Right cardiac atrium (tissue), 5 donors: ENCODE measurements at regions not wholly inside any gene's neighbourhood (a gene's known extent, or its start where the extent isn't known, plus 50 kb on each side); places are given as distances from the start of the nearest gene placed in this dataset.
"Not testable (repeated sequence)": the region's sequence is repeated elsewhere in the genome, so short reads cannot be mapped to it uniquely, and the experiment has no call there.

Source experiments
- ATAC-seq, 2 donors: fragments of 200-7000 bp; cut with Tn5 transposase; one replicate each; pipeline versions ENCODE4 v1.8.0 to v1.9.1; 2020; ENCODE audit warnings: moderate library complexity in 2 of 2, mild to moderate bottlenecking in 1 of 2
- DNase-seq, 3 donors: peaks; one replicate each; pipeline ENCODE4 v3.0.0-alpha.2; 2020
- H3K27ac ChIP-seq: one replicate; pipeline ENCODE4 v1.5.1; 2013; ENCODE audit warnings: mild to moderate bottlenecking, low read length, control low read depth, moderate library complexity
- H3K27me3 ChIP-seq: one replicate; pipeline ENCODE4 v1.6.1; 2013; ENCODE audit not compliant: control insufficient read depth, insufficient read depth
- H3K4me1 ChIP-seq: one replicate; pipeline ENCODE4 v1.6.1; 2013; ENCODE audit warnings: low read length; ENCODE audit not compliant: control insufficient read depth, insufficient read depth
- H3K4me3 ChIP-seq: one replicate; pipeline ENCODE4 v1.5.1; 2013; ENCODE audit warnings: low read length, control low read depth
- H3K9me3 ChIP-seq: one replicate; pipeline ENCODE4 v1.6.1; 2013; ENCODE audit warnings: low read length; ENCODE audit not compliant: control insufficient read depth
- WGBS: extraction: QIAGEN DNeasy Blood & Tissue Kit; methylation state at CpG from one replicate; pipeline ENCODE4 v1.1.7; 2013; 5-methylcytosine and 5-hydroxymethylcytosine counted together
- intact Hi-C, 4 donors: fragments of 100-400 bp; cut with DNase I; formaldehyde crosslinking; loops; one replicate each; pipeline versions ENCODE4 v1.11.0 to v1.14.0; 2022 to 2023
- donor health status: healthy with polysubstance abuse.
- donor health status: DM: no; HTN: yes; CAD: no.
- donor health status: DM: no; HTN: no; CAD: no.
- donor health status: DM: no; HTN: yes; CAD: no; lungs with severe emphysema.
- donor health status: DM: yes; HTN: yes; CAD: no.

DNA sequence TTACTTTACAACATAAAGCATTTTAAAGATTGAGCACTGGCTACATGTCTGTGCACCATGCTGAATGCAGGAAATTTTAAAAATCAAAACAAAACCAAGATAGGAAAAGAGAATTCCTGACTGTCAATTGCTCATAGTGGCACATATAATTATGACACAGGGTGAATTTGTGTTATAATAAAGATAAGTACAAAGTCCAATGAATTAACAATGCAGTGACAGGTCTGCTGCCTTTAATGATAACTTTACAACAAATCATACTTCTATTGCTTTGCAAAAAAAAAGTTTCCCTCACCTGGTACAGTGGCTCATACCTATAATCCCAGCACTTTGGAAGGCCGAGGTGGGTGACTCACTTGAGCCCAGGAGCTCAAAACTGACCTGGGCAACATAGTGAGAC, 93.8 kb upstream of the OSBPL8 start:
- Histone ChIP-seq H3K4me1 (no peaks in the 10 kb centered on the region), H3K9me3 (no peaks in the 10 kb centered on the region), H3K27me3 (no peaks in the 10 kb centered on the region), H3K27ac (no peak overlapping the region), H3K4me3 (no peak overlapping the region)
- DNase-seq, result no peak
- intact Hi-C loops, result no loop called here
- no peak for ATAC-seq
- WGBS, result 90% methylated on average over 1 of the region's 1 CpG

DNA sequence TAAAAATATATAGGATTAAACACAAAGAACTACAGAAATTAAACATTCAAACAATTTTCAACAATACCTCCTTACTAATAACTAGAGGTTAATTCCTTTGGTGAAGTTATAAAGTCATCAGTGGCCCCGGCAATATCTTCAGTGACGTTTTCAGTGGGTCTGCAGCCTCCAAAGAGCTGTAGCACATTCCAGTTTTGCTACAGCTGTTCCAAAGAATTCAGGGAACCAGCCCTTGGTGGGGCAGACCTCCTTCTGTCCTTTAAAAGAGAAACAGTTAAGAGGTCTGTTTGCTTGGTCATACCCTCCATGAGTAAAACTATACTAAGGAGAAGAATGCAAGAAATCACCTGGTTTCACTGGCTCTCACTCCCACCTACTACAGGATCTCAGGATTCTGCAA, 99.2 kb upstream of the ZDHHC17 start:
- no peak for ATAC-seq
- no peaks in the 10 kb centered on the region for H3K27me3 ChIP-seq
- H3K9me3 ChIP-seq, result no peaks in the 10 kb centered on the region
- H3K4me3 ChIP-seq, result no peak overlapping the region
- WGBS, result 71% methylated on average over 2 of the region's 2 CpGs
- DNase-seq, result no peak
- intact Hi-C loops, result no loop called here
- no peak overlapping the region for H3K27ac ChIP-seq
- H3K4me1 ChIP-seq, result no peaks in the 10 kb centered on the region

DNA sequence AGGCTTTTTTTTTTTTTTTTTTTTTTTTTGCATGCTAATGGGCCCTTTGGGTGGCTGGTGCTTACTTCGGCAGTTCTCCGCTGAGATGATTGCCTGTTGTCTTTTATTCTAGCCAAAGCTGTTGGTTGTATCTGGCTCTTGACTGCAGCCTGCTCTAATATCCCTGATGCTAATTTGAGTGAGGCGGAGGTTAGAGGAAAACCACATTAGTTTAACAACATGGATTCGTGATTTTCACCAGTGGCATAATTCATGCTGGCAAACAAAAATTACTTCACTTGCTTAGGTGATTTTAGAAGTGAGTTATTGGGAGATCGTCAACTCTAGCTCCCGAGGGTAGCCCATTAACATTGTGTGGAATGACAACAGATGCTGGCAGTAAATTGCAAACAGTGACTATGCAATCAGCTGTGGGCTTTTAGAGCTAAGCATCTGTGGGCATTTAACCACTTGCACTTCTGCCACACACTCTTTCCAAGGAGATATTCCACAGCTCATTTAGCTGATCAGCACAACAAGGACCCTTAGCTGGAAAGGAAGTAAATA, 97.6 kb upstream of the ZDHHC17 start:
- WGBS, result 53% methylated on average over 6 of the region's 6 CpGs
- Histone ChIP-seq H3K27ac (peak overlapping the region; percentile 13), H3K4me1 (no peaks in the 10 kb centered on the region), H3K9me3 (no peaks in the 10 kb centered on the region), H3K4me3 (no peak overlapping the region), H3K27me3 (no peaks in the 10 kb centered on the region)
- ATAC-seq, result no peak
- intact Hi-C loops, result no loop called here
- DNase-seq, result no peak

DNA sequence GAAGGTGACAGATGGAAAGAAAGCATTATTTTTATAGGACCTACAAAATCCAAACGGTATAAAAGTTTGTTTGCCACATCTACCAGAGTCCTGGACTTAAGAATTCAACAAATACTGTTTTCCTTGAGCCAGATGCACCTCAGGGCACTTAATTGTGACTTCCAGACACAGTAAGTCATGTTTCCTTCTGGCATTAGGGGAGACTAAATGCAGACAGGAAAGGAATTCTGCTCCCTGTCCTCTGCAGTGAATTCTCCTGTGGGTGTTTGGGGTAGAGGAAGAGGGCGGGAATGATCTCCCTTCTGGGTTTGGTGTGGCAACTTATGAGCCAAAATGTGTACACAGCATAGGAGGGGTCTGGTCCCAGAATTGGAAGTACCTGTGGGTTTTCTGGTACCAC, 93.9 kb upstream of the ZDHHC17 start:
- no peak for ATAC-seq
- no peak overlapping the region for H3K4me3 ChIP-seq
- H3K27ac ChIP-seq, result no peak overlapping the region
- H3K4me1 ChIP-seq, result no peaks in the 10 kb centered on the region
- H3K27me3 ChIP-seq, result no peaks in the 10 kb centered on the region
- no peaks in the 10 kb centered on the region for H3K9me3 ChIP-seq
- intact Hi-C loops, result no loop called here
- 70% methylated on average over 2 of the region's 2 CpGs for WGBS
- no peak for DNase-seq

DNA sequence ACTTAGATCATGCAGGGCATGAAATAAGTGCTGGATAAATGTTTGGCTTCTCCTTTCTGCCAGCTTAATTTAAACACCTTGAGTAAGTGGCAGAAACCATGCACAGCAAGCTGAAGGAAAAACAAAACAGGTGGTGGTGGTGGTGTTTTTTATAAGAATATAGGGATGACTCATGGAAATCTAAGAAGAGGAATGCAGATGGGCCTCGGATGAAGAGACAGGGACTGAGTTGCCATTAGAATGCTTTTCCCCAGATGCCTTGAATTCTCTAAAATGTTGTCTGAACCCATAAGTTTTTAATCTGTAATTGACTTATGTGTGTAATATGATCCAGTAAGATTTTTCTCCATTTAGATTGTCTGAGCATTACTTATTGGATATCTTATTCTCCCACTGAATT, 93.1 kb upstream of the ZDHHC17 start:
- 61% methylated on average over 1 of the region's 1 CpG for WGBS
- DNase-seq, result no peak
- Histone ChIP-seq H3K4me1 (no peaks in the 10 kb centered on the region), H3K4me3 (no peak overlapping the region), H3K27me3 (no peaks in the 10 kb centered on the region), H3K9me3 (no peaks in the 10 kb centered on the region), H3K27ac (no peak overlapping the region)
- no peak for ATAC-seq
- intact Hi-C loops, result no loop called here

DNA sequence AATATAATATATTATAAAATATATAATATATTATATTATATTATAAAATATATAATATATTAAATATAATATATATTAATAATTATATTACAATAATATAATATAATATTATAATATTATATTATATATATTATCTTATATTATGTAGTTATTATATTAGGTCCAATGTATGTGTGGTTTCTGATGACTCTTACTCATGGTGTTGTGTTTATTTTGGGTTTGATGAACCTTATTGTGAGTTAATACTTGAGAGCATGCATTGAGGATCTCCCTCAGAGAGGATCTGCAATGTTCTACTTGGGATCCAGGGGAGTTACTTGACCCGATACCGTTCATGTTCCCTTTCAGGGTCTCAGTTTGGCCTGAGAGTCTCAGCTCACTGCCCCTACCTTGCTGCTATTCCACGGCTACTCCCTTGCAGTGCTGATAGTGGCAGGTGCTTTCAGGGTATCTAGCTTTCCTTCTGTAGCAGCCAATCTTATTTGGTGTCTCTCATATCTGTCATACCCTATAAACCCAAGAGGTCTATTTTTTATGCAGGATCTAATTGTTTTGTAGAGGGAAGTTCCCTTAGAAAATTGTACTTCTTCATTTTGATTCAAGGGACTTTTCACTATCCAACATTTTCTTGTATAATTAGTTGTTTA, 89.1 kb upstream of the ZDHHC17 start:
- 92% methylated on average over 3 of the region's 3 CpGs for WGBS
- H3K27ac ChIP-seq, result no peak overlapping the region
- no peaks in the 10 kb centered on the region for H3K27me3 ChIP-seq
- DNase-seq, result no peak
- no peak for ATAC-seq
- no peaks in the 10 kb centered on the region for H3K4me1 ChIP-seq
- intact Hi-C loops, result no loop called here
- no peak overlapping the region for H3K4me3 ChIP-seq
- H3K9me3 ChIP-seq, result no peaks in the 10 kb centered on the region

DNA sequence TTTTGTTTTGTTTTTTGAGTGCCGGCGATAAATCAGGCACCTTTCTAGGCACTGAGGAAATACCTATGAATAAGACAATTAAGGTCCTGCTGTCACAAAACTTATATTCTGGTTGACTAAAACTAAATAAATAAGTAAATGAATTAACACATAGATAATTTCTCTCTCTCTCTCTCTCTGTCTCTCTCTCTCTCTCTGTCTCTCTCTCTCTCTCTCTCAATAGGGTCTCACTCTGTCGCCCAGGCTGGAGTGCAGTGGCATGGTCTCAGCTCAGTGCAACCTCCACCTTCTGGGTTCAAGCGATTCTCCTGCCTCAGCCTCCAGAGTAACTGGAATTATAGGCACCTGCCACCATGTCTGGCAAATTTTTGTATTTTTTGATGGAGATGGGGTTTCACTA, 87.7 kb upstream of the ZDHHC17 start:
- DNase-seq, H3K27ac ChIP-seq, H3K9me3 ChIP-seq, intact Hi-C loops, H3K4me1 ChIP-seq, ATAC-seq, H3K27me3 ChIP-seq, H3K4me3 ChIP-seq: not testable (repeated sequence)
- 96% methylated on average over 4 of the region's 4 CpGs for WGBS

DNA sequence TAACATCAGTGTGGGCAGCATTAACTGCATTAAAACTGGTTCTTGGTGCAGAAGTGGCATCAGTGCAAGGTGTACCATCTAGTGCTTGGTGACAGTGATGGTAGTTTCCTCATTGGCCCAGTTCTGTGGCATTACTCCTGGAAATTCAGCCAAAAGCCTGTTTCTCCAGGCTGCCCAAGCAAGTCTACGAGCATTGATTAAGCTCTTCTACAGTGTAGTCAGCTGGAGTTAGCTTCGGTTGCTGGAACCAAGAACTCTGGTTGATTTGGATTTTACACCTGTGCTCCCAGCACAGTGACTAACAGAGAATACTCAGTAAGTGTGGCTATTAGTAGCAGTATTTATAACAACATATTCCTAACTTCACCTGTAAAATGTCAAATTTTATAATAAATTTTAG, 84.9 kb upstream of the ZDHHC17 start:
- 91% methylated on average over 2 of the region's 2 CpGs for whole genome bisulfite sequencing
- intact Hi-C loops, result no loop called here
- H3K27me3 ChIP-seq, result no peaks in the 10 kb centered on the region
- H3K4me3 ChIP-seq, result no peak overlapping the region
- H3K9me3 ChIP-seq, result no peaks in the 10 kb centered on the region
- ATAC-seq (no peak), DNase-seq (no peak)
- no peaks in the 10 kb centered on the region for H3K4me1 ChIP-seq
- no peak overlapping the region for H3K27ac ChIP-seq

DNA sequence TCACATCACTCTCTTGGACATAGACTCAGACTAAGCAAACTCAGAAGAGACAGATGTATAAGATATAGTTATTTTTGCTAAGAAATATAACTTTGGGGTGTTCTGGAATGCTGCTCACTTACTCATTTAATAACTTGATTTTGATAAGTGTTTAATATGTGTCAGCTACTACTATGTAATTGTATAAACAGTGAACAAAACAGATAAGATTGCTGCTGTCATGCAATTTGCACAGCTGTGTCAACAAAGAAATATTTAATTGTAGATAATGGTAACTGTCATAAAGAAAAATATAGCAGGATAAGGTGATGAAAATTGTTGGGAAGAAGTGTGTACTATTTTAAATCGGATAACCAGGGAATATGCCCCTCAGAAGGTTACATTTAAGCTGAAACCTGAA, 84.1 kb upstream of the ZDHHC17 start:
- H3K27me3 ChIP-seq, result no peaks in the 10 kb centered on the region
- no peaks in the 10 kb centered on the region for H3K4me1 ChIP-seq
- WGBS, result 27% methylated on average over 1 of the region's 1 CpG
- ATAC-seq (no peak), DNase-seq (no peak)
- intact Hi-C loops, result no loop called here
- H3K9me3 ChIP-seq, result no peaks in the 10 kb centered on the region
- no peak overlapping the region for H3K4me3 ChIP-seq
- H3K27ac ChIP-seq, result no peak overlapping the region

DNA sequence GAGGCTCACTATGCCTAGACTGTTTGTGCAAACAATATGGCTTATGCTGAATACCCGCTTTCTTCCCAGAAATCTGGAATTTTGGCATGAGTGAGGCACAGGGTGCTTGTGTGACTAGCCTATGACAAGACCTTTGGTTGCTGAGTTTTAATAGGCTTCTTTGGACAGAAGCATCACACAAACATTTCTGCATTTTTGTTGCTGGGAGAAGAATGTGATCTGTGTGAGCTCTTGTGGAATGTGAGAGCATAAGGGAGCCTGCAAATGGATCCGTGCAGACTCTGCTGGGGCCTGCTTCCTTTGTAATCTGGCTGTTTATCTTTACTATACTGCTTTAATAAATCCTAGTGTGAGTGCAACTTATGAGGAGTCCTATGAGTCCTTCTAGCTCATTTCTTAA, 83.0 kb upstream of the ZDHHC17 start:
- ATAC-seq, result no peak
- 86% methylated on average over 2 of the region's 2 CpGs for WGBS

DNA sequence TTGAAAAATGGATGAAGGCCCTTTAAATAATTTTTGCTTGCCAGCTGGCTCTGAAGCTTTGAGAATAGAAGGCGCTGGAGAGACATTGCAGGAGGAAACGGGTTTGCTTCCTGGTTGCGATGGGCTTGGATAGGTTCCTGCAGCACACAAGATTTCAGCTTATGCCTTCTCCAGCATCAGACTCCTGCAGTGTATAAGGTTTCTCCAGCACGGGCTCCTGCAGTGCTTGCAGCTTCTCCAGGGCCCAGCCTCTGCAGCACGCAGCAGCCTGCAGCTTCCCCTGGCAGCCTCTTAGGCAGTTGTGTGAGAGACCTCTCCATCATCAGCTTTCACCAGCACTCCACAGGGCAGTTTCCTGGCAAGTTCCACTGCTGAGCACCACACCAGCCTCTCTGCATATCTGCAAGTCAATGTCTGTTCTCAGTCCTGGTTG, 78.7 kb upstream of the ZDHHC17 start:
- Histone ChIP-seq H3K9me3 (no peaks in the 10 kb centered on the region), H3K4me3 (no peak overlapping the region), H3K4me1 (no peaks in the 10 kb centered on the region), H3K27me3 (no peaks in the 10 kb centered on the region), H3K27ac (no peak overlapping the region)
- WGBS, result 3% methylated on average over 5 of the region's 5 CpGs
- peak; percentile 31 to 68 (median 66) for DNase-seq
- ATAC-seq, result peak; percentile 66 to 90
- intact Hi-C loops, result no loop called here

More for the DNA sequence above, 83.0 kb upstream of the ZDHHC17 start:
- no peak for DNase-seq
- H3K27ac ChIP-seq, result no peak overlapping the region
- intact Hi-C loops, result no loop called here
- H3K27me3 ChIP-seq, result no peaks in the 10 kb centered on the region
- no peaks in the 10 kb centered on the region for H3K9me3 ChIP-seq
- no peak overlapping the region for H3K4me3 ChIP-seq
- no peaks in the 10 kb centered on the region for H3K4me1 ChIP-seq

DNA sequence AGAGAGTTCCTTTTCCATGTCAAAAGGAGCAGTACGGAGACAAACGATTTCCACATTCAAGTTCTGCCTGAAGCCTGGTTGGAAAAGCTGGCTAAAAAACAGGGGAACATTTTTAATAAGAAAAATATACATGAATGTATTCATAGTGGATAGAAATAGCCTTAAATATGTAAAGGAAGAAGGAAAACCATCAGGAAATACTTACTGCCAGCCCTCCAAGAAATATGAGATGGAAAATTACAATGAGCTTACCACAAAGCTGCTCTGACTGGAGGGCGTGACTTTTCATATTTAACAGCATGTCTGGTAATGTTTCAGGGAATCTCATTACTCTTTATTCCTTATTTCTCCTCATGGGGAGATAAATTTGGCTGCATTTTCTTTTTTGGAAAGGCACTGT, 75.9 kb upstream of the ZDHHC17 start:
- H3K27ac ChIP-seq, result no peak overlapping the region
- no peak overlapping the region for H3K4me3 ChIP-seq
- 39% methylated on average over 3 of the region's 3 CpGs for WGBS
- DNase-seq, result no peak
- intact Hi-C loops, result no loop called here
- H3K9me3 ChIP-seq, result no peaks in the 10 kb centered on the region
- H3K4me1 ChIP-seq, result no peaks in the 10 kb centered on the region
- no peak for ATAC-seq
- no peaks in the 10 kb centered on the region for H3K27me3 ChIP-seq
